ENCODE measurements at regions not wholly inside any gene's neighbourhood (a gene's known extent, or its start where the extent isn't known, plus 50 kb on each side); places are given as distances from the start of the nearest gene placed in this dataset.

DNA sequence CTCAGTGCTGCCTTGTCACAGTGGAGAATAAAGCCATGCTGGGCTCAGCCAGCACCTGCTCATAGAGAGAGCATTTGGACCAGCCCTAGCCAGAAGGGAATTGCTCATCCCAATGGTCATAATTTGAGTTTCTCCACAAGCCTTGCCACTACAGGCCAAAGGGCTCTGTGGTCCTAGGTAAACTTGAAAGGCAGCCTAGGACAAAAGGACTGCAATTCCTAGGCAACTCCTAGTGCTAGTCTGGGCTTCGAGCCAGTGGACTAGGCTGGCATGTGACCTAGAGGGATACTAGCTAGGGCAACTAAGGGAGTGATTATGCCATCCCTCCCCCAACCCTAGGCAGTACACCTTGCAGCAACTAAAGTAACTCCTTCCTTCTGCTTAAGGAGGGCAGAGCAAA lies 516.2 kb downstream of the BCKDHB start:
- TF ChIP-seq GATA2 (IDR thresholded peaks at IDR 0.05; ENCODE audit: low read depth, low read length) (no peak), GATA3 (IDR thresholded peaks at IDR 0.05; ENCODE audit: low read depth, low read length) (no peak)
